Epithelial cell of esophagus (primary cell): ENCODE measurements at regions not wholly inside any gene's neighbourhood (a gene's known extent, or its start where the extent isn't known, plus 50 kb on each side); places are given as distances from the start of the nearest gene placed in this dataset.

Experiments used
- DNase-seq: peaks from one replicate; pipeline ENCODE4 v3.0.0; 2010; ENCODE audit warnings: low read depth
- H3K4me3 ChIP-seq: 2 replicates; pipeline ENCODE4 v1.5.1; 2011; ENCODE audit warnings: mild to moderate bottlenecking, low read length, control low read depth
- TF ChIP-seq, protein P1 (sequence below): IDR thresholded peaks from 2 replicates; pipeline ENCODE4 v1.5.1; 2011; ENCODE audit warnings: low read depth, mild to moderate bottlenecking, low read length, control low read depth, inconsistent platforms; ENCODE audit not compliant: insufficient read depth; ENCODE audit errors: missing control alignments

DNA sequence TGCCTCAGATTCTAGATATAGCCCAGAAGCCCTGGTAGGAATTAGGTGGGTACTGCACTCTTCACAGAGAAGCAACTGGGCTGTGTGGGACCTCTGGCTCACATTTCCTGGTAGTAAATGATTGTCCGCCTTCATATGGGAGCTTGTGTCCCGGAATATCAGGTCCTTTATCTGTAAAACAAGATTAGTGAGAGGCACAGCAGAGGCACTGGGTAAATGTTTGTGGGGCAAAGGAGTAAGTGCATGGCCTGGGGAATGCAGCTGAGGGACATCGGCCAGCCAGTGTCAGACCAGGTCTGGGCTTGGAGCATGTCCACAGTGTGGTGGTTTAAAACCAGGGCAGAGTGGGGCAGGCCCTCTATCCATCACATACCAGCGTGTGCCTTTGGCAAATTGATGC, 323.3 kb upstream of the ZMIZ1 start:
- no peak for DNase-seq
- H3K4me3 ChIP-seq: no peak overlapping the region
- TF ChIP-seq, protein P1, sequence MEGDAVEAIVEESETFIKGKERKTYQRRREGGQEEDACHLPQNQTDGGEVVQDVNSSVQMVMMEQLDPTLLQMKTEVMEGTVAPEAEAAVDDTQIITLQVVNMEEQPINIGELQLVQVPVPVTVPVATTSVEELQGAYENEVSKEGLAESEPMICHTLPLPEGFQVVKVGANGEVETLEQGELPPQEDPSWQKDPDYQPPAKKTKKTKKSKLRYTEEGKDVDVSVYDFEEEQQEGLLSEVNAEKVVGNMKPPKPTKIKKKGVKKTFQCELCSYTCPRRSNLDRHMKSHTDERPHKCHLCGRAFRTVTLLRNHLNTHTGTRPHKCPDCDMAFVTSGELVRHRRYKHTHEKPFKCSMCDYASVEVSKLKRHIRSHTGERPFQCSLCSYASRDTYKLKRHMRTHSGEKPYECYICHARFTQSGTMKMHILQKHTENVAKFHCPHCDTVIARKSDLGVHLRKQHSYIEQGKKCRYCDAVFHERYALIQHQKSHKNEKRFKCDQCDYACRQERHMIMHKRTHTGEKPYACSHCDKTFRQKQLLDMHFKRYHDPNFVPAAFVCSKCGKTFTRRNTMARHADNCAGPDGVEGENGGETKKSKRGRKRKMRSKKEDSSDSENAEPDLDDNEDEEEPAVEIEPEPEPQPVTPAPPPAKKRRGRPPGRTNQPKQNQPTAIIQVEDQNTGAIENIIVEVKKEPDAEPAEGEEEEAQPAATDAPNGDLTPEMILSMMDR: no peak

- H3K4me3 ChIP-seq: no peak overlapping the region
- TF ChIP-seq, protein P1: no peak
- no peak for DNase-seq
Measured at GRCh38 chr10:78746155-78746763, 322.5 kb upstream of the ZMIZ1 start.

DNA sequence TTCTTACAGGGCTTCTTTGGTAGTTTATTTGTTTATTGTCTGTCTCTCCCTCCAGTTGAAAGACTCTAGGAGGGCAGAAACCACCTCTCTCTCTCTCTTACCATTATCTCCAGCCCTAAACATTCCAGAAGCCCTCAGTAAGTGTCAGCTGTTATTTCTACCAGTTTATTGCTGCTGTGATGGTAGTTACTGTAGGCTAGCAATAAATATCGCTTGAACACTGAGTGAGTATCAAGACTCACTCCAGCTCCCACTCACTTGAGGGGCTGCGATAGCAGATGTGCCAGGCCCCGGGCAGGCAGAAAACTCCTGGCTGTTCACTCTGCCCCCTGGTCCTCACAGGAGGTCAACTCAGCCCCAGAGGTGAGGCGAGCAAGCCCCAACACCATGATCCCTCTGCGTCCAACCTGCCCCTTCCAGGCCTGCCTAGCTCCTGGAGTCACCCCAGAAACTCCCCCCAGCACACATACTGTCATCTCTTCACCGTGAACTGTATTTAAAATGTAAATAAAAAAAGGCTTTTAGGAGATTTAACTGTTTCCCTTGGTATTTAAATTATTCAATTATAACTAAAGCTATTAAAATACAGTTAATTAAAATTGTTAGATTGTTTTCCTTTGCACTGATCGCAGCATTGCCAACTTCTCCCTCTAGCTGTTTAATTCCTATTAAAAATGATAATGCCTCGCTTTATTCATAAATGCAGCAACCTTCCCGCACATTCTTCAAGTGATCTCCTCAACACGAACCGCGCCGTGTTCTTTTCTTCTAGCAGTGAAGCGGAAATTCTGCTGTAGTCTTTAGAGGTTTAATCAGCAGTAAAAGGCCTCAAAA, 321.1 kb upstream of the ZMIZ1 start:
- no peak for DNase-seq
- TF ChIP-seq, protein P1: no peak
- no peak overlapping the region for H3K4me3 ChIP-seq

DNA sequence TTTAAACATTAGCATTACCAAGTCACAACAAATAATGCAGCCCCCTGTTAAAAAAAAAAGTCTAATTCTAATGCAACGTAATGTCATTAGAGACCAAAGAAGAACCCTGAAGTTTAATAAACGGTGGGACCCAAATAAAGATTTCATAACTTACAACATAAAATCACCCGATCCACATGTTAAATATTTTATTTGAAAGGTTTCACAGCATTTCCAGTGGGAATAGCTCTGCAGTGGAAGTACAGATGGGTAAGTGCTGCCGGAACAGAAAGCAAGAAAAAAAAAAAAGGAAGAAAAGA, 320.6 kb upstream of the ZMIZ1 start:
- no peak for DNase-seq
- no peak overlapping the region for H3K4me3 ChIP-seq
- TF ChIP-seq, protein P1: no peak

DNA sequence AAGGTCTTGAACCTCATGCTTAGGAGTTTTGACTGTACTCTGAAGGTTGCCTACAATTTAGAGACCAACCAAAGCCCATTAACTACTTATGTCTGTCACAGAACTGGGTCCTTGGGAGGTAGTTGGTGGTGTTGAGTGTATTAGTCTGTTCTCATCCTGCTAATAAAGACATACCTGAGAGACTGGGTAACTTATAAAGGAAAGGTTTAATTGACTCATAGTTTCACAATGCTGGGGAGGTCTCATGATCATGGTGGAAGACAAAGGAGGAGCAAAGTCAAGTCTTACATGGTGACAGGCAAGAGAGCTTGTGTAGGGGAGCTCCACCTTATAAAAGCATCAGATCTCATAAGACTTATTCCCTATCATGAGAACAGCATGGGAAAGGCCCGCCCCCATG, 319.6 kb upstream of the ZMIZ1 start:
- peak; percentile 64 for DNase-seq
- TF ChIP-seq, protein P1: no peak
- H3K4me3 ChIP-seq: no peak overlapping the region

DNA sequence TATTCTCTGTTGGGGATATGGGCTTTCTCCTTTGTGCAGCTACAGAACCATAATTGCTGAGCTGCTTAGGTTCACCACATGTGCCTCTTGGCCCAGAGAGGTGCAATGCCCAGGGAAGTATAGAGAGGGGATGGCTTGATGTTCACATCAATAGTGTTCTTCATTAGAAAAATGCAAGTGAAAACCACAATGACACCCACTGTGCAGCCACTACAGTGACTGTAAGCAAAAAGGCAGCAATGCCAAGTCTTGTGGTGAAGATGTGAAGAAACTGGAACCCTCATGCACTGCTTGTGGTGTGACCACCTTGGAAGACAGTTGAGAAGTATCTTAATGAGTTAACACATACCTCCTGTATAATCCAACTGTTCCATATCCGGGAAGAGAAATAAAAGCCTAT, 318.9 kb upstream of the ZMIZ1 start:
- H3K4me3 ChIP-seq: no peak overlapping the region
- TF ChIP-seq, protein P1: no peak
- no peak for DNase-seq

DNA sequence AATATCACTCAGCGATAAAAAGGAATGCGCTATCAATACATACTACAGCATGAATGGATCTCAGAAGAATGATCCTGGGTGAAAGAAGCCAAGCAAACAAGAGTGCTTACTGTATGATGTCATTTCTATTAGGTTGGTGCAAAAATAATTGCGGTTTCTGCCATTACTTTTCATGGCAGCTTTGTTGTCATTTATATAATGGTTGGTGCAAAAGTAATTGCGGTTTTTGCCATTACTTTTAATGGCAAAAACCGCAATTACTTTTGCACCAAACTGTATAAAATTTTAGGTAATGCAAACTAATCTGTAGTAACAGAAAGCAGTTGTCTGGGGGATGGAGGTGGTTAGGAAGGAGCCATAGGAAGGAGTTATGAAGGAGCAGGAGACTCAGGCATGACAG, 318.3 kb upstream of the ZMIZ1 start:
- TF ChIP-seq, protein P1: no peak
- DNase-seq: no peak
- no peak overlapping the region for H3K4me3 ChIP-seq
